Hepatocyte (in vitro differentiated cells): ENCODE measurements at regions not wholly inside any gene's neighbourhood (a gene's known extent, or its start where the extent isn't known, plus 50 kb on each side); places are given as distances from the start of the nearest gene placed in this dataset.

Source experiments
- DNase-seq: peaks from one replicate; pipeline ENCODE4 v3.0.0-alpha.2; 2016; ENCODE audit warnings: low spot score
- H2AFZ ChIP-seq: fragments of 200-600 bp; sonication (generic); 2 replicates; pipeline ENCODE4 v1.6.0; 2016; ENCODE audit warnings: antibody characterized with exemption, mild to moderate bottlenecking
- H3K27ac ChIP-seq: fragments of 200-600 bp; sonication (generic); 2 replicates; pipeline ENCODE4 v1.5.1; 2016; ENCODE audit warnings: mild to moderate bottlenecking
- H3K27me3 ChIP-seq: fragments of 200-600 bp; sonication (generic); 2 replicates; pipeline ENCODE4 v1.6.1; 2016
- H3K36me3 ChIP-seq: fragments of 200-600 bp; sonication (generic); replicated peaks from 2 replicates; pipeline ENCODE4 v1.5.1; 2016; ENCODE audit warnings: low read depth; ENCODE audit not compliant: insufficient read depth
- H3K4me1 ChIP-seq: fragments of 200-600 bp; sonication (generic); 2 replicates; pipeline ENCODE4 v1.5.1; 2016; ENCODE audit warnings: mild to moderate bottlenecking, moderate library complexity; ENCODE audit not compliant: insufficient read depth
- H3K4me2 ChIP-seq: fragments of 200-600 bp; sonication (generic); 2 replicates; pipeline ENCODE4 v1.6.0; 2016
- H3K4me3 ChIP-seq: fragments of 200-600 bp; sonication (generic); 2 replicates; pipeline ENCODE4 v1.5.1; 2016; ENCODE audit warnings: mild to moderate bottlenecking
- H3K79me2 ChIP-seq: fragments of 200-600 bp; sonication (generic); 2 replicates; pipeline ENCODE4 v1.6.0; 2017; ENCODE audit warnings: mild to moderate bottlenecking
- H3K9me2 ChIP-seq: fragments of 200-600 bp; sonication (generic); replicated peaks from 2 replicates; pipeline ENCODE4 v1.6.0; 2017; ENCODE audit warnings: mild to moderate bottlenecking; ENCODE audit not compliant: insufficient read depth
- H3K9me3 ChIP-seq: fragments of 200-600 bp; sonication (generic); 2 replicates; pipeline ENCODE4 v1.5.1; 2016; ENCODE audit warnings: low read depth, mild to moderate bottlenecking
- H4K20me1 ChIP-seq: fragments of 200-600 bp; sonication (generic); 2 replicates; pipeline ENCODE4 v1.6.0; 2016; ENCODE audit warnings: mild to moderate bottlenecking; ENCODE audit not compliant: insufficient read depth, poor library complexity, severe bottlenecking
- EZH2 ChIP-seq: fragments of 200-600 bp; sonication (generic); IDR thresholded peaks from 2 replicates; pipeline ENCODE4 v1.6.1; 2016; ENCODE audit warnings: antibody characterized with exemption, mild to moderate bottlenecking, borderline replicate concordance
- EZH2phosphoT487 ChIP-seq: fragments of 200-600 bp; sonication (generic); IDR thresholded peaks from one replicate; pipeline ENCODE4 v1.6.1; 2018; ENCODE audit warnings: antibody characterized with exemption, mild to moderate bottlenecking, low read depth, moderate library complexity; ENCODE audit not compliant: unreplicated experiment, severe bottlenecking
- WGBS: methylation state at CpG from one replicate; pipeline ENCODE4 v1.1.6; 2016; ENCODE audit warnings: low lambda C conversion rate; ENCODE audit errors: missing lambda C conversion rate; 5-methylcytosine and 5-hydroxymethylcytosine counted together
- TF ChIP-seq, protein P1 (sequence below): fragments of 200-600 bp; sonication (generic); IDR thresholded peaks from 2 replicates; pipeline ENCODE4 v1.5.1; 2016; ENCODE audit warnings: antibody characterized with exemption, mild to moderate bottlenecking; ENCODE audit not compliant: poor library complexity

DNA sequence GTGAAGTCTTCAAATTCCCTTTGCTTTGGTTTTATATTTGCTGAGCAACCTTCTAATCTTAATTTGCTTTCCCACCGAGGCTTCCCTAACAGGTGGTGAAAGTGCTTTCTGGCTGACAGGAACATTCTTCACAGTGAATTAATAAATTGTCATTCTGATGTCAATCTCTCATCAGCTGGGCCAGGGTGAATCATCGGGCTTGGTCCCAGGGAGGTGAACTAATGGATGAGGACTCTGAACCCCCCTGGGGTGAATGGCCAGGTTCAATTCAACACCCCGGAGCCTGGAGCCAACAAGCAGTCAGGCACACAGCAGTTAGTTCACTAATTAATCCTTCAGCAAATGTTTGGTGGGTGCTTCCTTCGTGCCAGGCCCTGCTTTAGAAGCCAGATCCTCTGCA lies 155.4 kb upstream of the PDGFD start:
- WGBS, result 54% methylated on average over 4 of the region's 4 CpGs

GRCh38 chr11:104306862-104307474 lies 143.0 kb upstream of the PDGFD start:
- no peak overlapping the region for H3K27ac ChIP-seq
- H2AFZ ChIP-seq, result no peak overlapping the region
- no peak for TF ChIP-seq EZH2phosphoT487
- no peak for TF ChIP-seq EZH2
- TF ChIP-seq, protein P1, sequence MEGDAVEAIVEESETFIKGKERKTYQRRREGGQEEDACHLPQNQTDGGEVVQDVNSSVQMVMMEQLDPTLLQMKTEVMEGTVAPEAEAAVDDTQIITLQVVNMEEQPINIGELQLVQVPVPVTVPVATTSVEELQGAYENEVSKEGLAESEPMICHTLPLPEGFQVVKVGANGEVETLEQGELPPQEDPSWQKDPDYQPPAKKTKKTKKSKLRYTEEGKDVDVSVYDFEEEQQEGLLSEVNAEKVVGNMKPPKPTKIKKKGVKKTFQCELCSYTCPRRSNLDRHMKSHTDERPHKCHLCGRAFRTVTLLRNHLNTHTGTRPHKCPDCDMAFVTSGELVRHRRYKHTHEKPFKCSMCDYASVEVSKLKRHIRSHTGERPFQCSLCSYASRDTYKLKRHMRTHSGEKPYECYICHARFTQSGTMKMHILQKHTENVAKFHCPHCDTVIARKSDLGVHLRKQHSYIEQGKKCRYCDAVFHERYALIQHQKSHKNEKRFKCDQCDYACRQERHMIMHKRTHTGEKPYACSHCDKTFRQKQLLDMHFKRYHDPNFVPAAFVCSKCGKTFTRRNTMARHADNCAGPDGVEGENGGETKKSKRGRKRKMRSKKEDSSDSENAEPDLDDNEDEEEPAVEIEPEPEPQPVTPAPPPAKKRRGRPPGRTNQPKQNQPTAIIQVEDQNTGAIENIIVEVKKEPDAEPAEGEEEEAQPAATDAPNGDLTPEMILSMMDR, result no peak
- no peaks in the 10 kb centered on the region for H4K20me1 ChIP-seq
- H3K9me3 ChIP-seq, result no peaks in the 10 kb centered on the region
- no peak overlapping the region for H3K4me3 ChIP-seq
- H3K9me2 ChIP-seq, result no peaks in the 10 kb centered on the region
- no peaks in the 10 kb centered on the region for H3K79me2 ChIP-seq
- WGBS, result 88% methylated on average over 2 of the region's 2 CpGs
- no peaks in the 10 kb centered on the region for H3K4me1 ChIP-seq
- H3K36me3 ChIP-seq, result no peaks in the 10 kb centered on the region
- no peak for DNase-seq
- no peak overlapping the region for H3K4me2 ChIP-seq
- H3K27me3 ChIP-seq, result no peaks in the 10 kb centered on the region

More for the DNA sequence above, 155.4 kb upstream of the PDGFD start:
- Histone ChIP-seq H2AFZ (no peak overlapping the region), H3K9me2 (no peaks in the 10 kb centered on the region), H3K4me3 (no peak overlapping the region), H3K9me3 (no peaks in the 10 kb centered on the region), H3K4me1 (no peaks in the 10 kb centered on the region), H3K36me3 (no peaks in the 10 kb centered on the region), H3K27me3 (no peaks in the 10 kb centered on the region), H3K79me2 (no peaks in the 10 kb centered on the region), H4K20me1 (no peaks in the 10 kb centered on the region), H3K4me2 (no peak overlapping the region), H3K27ac (no peak overlapping the region)
- TF ChIP-seq EZH2 (no peak), EZH2phosphoT487 (no peak)
- TF ChIP-seq, protein P1, result no peak
- DNase-seq, result peak; percentile 5

- H3K9me3 ChIP-seq, result no peaks in the 10 kb centered on the region
These were observed 137.8 kb upstream of the PDGFD start for GRCh38 chr11:104301776-104302175.

More at GRCh38 chr11:104301776-104302175, 137.8 kb upstream of the PDGFD start:
- Histone ChIP-seq H3K27ac (no peak overlapping the region), H3K79me2 (no peaks in the 10 kb centered on the region), H3K9me2 (no peaks in the 10 kb centered on the region), H3K27me3 (no peaks in the 10 kb centered on the region), H3K4me2 (no peak overlapping the region), H2AFZ (no peak overlapping the region), H3K4me3 (no peak overlapping the region), H3K4me1 (no peaks in the 10 kb centered on the region), H3K36me3 (no peaks in the 10 kb centered on the region), H4K20me1 (no peaks in the 10 kb centered on the region)
- no peak for DNase-seq
- no peak for TF ChIP-seq EZH2
- no peak for TF ChIP-seq EZH2phosphoT487
- TF ChIP-seq, protein P1, result no peak
- WGBS, result 40% methylated on average over 1 of the region's 1 CpG
